H1 (cell line): ENCODE measurements at regions not wholly inside any gene's neighbourhood (a gene's known extent, or its start where the extent isn't known, plus 50 kb on each side); places are given as distances from the start of the nearest gene placed in this dataset.

Experiments used
- ASH2L ChIP-seq: fragments of 200-600, 300-600 bp; sonication (generic); IDR thresholded peaks from one replicate; pipeline ENCODE4 v1.7.1; 2017; ENCODE audit warnings: low read length
- SP1 ChIP-seq: IDR thresholded peaks from 2 replicates; pipeline ENCODE4 v1.6.1; 2011; ENCODE audit warnings: low read depth, low read length
- TBP ChIP-seq: IDR thresholded peaks from 2 replicates; pipeline ENCODE4 v1.6.1; 2011; ENCODE audit warnings: low read depth, low read length, improper control_type of control experiment
- TF ChIP-seq, protein P1 (sequence below): fragments of 300-600 bp; sonication (generic); IDR thresholded peaks from 2 replicates; pipeline ENCODE4 v1.7.1; 2012; ENCODE audit warnings: low read length, moderate library complexity, mild to moderate bottlenecking, inconsistent platforms; ENCODE audit not compliant: insufficient replicate concordance

DNA sequence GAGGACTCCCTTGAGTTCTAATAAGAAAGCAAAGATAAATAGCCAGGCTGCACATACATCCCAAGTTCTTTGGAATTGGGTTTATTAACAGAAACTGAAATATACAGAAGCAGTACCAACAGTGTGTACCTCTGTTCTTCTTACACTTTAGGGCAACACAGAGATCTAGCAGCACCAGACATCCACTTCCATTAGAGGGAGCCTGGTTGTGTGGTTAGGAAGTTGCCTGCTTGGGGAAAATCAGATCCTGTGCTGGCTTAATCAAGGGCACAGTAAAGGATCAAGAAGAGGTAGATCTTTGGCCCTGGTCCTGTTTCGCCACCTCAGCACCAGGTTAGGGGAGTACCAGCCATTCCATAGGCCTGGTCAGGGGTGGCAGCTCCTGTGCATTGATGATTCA lies 231.1 kb upstream of the ARHGAP24 start (continued):
- TF ChIP-seq, protein P1, sequence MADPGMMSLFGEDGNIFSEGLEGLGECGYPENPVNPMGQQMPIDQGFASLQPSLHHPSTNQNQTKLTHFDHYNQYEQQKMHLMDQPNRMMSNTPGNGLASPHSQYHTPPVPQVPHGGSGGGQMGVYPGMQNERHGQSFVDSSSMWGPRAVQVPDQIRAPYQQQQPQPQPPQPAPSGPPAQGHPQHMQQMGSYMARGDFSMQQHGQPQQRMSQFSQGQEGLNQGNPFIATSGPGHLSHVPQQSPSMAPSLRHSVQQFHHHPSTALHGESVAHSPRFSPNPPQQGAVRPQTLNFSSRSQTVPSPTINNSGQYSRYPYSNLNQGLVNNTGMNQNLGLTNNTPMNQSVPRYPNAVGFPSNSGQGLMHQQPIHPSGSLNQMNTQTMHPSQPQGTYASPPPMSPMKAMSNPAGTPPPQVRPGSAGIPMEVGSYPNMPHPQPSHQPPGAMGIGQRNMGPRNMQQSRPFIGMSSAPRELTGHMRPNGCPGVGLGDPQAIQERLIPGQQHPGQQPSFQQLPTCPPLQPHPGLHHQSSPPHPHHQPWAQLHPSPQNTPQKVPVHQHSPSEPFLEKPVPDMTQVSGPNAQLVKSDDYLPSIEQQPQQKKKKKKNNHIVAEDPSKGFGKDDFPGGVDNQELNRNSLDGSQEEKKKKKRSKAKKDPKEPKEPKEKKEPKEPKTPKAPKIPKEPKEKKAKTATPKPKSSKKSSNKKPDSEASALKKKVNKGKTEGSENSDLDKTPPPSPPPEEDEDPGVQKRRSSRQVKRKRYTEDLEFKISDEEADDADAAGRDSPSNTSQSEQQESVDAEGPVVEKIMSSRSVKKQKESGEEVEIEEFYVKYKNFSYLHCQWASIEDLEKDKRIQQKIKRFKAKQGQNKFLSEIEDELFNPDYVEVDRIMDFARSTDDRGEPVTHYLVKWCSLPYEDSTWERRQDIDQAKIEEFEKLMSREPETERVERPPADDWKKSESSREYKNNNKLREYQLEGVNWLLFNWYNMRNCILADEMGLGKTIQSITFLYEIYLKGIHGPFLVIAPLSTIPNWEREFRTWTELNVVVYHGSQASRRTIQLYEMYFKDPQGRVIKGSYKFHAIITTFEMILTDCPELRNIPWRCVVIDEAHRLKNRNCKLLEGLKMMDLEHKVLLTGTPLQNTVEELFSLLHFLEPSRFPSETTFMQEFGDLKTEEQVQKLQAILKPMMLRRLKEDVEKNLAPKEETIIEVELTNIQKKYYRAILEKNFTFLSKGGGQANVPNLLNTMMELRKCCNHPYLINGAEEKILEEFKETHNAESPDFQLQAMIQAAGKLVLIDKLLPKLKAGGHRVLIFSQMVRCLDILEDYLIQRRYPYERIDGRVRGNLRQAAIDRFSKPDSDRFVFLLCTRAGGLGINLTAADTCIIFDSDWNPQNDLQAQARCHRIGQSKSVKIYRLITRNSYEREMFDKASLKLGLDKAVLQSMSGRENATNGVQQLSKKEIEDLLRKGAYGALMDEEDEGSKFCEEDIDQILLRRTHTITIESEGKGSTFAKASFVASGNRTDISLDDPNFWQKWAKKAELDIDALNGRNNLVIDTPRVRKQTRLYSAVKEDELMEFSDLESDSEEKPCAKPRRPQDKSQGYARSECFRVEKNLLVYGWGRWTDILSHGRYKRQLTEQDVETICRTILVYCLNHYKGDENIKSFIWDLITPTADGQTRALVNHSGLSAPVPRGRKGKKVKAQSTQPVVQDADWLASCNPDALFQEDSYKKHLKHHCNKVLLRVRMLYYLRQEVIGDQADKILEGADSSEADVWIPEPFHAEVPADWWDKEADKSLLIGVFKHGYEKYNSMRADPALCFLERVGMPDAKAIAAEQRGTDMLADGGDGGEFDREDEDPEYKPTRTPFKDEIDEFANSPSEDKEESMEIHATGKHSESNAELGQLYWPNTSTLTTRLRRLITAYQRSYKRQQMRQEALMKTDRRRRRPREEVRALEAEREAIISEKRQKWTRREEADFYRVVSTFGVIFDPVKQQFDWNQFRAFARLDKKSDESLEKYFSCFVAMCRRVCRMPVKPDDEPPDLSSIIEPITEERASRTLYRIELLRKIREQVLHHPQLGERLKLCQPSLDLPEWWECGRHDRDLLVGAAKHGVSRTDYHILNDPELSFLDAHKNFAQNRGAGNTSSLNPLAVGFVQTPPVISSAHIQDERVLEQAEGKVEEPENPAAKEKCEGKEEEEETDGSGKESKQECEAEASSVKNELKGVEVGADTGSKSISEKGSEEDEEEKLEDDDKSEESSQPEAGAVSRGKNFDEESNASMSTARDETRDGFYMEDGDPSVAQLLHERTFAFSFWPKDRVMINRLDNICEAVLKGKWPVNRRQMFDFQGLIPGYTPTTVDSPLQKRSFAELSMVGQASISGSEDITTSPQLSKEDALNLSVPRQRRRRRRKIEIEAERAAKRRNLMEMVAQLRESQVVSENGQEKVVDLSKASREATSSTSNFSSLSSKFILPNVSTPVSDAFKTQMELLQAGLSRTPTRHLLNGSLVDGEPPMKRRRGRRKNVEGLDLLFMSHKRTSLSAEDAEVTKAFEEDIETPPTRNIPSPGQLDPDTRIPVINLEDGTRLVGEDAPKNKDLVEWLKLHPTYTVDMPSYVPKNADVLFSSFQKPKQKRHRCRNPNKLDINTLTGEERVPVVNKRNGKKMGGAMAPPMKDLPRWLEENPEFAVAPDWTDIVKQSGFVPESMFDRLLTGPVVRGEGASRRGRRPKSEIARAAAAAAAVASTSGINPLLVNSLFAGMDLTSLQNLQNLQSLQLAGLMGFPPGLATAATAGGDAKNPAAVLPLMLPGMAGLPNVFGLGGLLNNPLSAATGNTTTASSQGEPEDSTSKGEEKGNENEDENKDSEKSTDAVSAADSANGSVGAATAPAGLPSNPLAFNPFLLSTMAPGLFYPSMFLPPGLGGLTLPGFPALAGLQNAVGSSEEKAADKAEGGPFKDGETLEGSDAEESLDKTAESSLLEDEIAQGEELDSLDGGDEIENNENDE: no peak
- no peak for TF ChIP-seq ASH2L
- no peak for TF ChIP-seq TBP
- TF ChIP-seq SP1: no peak
- TF ChIP-seq, all 59 proteins: peak for 2
